CD1c-positive myeloid dendritic cell (primary cell): ENCODE measurements at regions not wholly inside any gene's neighbourhood (a gene's known extent, or its start where the extent isn't known, plus 50 kb on each side); places are given as distances from the start of the nearest gene placed in this dataset.
"Not testable (repeated sequence)": the region's sequence is repeated elsewhere in the genome, so short reads cannot be mapped to it uniquely, and the experiment has no call there.

Source experiments
- DNase-seq: peaks from one replicate; pipeline ENCODE4 v3.0.0-alpha.2; 2016; ENCODE audit errors: extremely low spot score

DNA sequence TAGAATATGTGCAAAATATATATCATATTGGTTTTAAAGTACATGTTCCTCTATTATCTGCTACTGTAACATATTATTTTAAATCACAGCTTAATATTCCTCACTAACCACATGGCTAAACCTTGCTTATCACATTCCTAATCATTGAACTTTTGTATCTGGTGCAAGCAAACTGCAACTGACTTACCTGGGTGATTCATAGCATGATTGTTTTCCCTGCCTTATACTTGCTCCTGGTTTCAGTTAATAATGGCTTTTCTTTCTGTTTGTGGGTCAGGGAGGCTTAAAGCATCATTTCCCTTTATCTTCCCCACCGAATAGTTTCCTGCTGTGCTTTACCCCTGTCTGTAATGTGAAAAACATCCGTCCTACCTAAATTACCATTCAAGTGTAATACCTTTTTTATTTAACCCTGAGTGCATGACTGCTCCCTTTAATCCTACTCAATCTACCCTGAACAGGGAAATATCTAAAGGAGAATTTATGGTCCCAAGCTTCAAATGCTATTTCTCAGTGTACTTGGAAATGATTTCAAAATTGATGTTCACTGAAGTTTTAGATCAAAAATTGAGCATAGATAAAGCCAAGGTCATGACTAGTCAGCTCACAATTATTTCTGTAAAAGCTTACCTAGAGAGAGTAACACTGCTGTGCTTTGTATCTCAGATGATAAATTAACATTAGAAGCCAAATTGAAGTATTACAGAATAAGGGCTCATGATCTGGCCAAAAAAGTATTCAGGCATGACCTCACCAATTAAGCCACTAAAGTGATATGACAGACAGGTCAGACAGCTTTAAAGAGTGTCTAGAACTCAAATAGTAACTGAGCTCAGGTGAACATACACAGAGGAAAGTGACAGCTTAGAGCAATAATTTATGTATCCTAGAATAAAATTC, 507.1 kb downstream of the BRINP3 start:
- DNase-seq: no peak

DNA sequence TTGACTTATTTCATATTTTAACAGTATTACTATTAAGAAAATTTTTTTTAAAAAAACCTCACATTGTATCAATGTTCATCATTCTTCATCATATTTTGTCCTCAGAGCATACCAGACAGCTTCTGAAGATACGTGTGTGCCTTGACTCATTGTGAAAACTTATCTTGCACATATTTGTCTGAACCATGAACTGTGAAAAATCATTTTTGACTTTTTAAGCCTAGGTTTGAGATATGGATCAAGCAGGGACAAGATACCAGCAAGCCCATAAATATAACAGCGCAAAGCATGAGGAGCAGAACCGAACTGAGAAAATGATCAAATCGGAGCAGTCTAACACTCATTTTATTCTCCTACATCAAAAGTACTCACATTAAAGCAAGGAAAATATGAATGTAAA, 506.0 kb downstream of the BRINP3 start:
- no peak for DNase-seq

DNA sequence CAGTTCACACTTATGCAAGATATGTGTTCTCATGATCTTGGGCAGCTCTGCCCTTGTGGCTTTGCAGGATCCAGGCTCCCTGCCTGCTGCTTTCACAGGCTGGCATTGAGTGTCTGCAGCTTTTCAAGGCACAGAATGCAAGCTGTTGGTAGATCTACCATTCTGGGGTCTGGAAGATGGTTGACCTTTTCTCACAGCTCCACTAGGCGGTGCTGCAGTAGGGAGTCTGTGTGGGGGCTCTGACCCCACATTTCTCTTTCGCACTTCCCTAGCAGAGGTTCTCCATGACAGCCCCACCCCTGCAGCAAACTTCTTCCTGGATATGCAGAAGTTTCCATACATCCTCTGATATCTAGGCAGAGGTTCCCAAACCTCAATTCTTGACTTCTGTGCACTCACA, 500.5 kb downstream of the BRINP3 start:
- DNase-seq: no peak

DNA sequence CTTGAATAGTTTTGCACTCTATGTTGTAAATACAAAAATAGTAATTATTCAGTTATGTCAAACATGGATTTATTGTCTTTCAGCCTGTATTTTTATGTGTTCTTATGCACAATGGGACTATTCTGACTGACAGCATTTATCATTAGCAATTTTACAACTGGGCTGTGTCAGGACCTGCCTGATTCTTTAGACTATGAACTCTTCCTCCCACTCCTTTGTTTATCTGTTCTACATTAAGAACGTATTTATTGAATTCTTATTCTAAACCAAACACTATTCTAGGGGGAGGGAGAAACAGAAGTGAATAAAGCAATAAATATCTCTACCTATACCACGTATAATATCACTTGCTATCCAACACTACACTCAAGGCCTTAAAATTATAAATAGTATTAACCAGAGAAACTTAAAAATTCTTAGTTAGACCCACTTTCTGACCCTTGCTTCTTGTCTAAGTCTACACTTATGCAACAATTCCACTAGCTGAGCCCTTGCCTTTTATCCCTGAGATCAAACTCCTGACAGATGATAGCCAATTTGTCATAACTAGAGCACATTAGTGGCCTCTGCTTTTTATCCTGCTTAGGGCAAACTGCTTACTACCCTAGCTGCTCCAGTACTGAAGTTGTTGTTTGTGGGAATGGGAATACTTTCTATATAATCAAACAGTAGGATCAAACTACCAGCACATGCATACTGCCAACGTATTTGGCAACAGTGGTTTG, 494.3 kb downstream of the BRINP3 start:
- DNase-seq: no peak

DNA sequence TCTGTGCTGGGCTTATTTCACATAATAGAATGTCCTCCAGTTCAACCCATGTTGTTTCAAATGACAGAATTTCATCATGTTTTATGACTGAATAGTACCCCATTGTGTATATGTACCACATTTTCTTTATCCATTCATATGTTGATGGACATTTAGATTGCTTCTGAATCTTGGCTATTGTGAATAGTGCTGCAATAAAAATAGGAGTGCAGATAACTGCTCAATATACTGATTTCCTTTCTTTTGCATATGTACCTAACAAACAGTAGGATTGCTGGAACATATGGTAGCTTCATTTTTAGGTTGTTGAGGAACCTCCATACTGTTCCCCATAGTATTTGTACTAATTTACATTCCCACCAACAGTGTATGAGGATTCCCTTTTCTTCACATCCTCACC, 491.1 kb downstream of the BRINP3 start:
- no peak for DNase-seq

DNA sequence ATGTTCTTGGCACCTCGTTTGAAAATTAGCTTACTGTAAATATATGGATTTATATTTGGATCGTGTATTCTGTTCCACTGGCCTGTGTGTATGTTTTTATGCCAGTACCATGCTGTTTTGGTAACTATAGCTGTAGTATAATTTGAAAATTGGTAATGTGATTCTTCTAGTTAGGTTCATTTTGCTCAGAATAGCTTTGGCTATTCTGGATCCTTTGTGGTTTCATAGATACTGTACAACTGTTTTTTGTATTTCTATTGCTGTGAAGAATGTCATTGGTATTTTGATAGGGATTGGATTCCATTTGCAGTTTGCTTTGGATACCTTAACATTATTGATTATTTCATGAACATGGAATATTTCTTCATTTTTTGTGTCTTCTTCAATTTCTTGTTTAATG, 490.2 kb downstream of the BRINP3 start:
- no peak for DNase-seq

DNA sequence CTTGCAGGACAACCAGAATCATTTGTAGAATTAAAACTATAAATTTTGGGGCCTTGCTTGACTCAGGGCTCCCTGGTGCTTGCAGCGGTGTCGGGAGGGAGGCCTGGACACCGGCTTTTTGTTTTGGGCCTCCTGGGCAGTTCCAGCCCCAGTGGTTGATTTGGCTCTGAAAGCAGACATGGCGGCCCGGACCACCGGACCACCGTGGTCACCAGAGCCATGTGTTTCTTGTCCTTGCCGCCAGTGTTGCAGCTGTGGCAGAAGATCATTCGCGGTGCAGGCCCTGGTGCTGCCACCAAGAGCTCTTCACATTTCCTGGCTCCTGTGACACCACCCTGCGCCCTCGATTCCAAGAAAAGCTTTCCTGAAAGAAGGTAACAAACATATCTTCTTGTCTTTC, 484.8 kb downstream of the BRINP3 start:
- no peak for DNase-seq

DNA sequence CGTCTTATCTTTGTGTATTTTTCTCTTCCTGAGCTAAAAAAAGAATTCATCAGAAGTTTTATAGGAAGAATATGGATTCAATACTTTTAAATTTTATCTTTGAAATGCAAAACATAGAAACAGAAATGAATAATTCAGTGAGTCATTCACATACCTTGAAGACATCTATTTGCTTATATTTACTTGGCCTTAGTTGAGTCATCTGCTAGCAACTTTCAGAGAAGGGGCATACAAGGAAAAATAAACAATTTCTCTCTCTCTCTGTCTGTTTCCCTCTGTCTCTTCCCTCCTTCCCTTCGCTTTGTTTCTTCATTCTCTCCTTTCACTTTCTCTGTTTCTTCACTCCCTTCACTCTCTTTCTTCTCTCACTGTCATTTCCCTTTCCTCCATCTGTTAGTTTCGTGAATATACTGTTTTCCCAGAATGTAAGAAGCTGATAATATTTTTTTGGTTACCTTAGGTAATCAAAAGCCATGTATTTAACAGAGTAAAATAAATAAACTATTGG, 477.2 kb downstream of the BRINP3 start:
- DNase-seq: no peak

DNA sequence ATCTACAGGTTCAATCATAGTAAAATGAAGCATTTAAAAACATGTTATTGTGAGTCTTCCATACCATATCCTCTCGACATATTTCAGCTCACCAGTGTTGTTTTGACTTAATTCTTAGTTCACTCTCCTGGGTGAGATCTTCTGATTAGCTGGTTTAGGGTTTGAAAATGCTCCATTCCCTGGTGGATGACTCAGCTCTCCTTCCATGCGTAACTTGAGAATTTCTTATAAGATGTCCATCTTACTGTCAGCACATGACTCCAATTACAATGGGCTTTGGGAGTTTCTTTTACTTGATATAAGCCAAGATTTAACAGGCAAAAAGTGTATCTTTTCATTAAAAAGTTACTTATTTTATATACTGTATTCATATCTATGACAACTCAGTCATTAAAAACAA, 476.5 kb downstream of the BRINP3 start:
- no peak for DNase-seq

DNA sequence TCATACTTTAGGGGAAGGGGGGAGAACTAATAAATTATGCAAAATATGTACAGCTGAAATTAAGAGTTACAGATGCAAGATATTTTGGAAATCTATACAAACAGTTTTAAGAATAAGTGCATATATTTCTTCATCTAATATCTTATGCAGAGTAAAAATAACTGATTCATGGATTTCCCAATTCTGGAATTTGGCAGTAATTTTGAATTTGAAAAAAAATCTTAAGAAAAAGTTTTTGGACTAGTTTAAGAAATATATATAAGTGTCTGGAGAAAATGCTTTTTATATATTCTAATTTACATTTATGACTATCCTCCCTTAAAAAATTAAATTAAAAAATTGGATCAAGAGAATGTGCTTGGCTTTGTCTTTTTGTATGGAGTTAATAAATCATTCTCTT, 474.3 kb downstream of the BRINP3 start:
- DNase-seq: no peak

DNA sequence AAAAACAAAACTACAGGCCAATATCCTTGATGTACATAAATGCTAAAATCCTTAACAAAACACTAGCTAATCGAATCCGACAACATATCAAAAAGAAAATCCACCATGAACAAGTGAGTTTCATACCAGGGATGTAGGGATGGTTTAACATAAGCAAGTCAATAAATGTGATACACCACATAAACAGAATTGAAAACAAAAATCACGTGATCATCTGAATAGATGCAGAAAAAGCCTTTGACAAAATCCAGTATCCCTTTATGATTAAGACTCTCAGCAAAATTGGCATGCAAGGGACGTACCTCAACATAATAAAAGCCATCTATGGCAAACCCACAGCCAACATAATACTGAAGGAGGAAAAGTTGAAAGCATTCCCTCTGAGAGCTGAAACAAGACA, 466.1 kb downstream of the BRINP3 start:
- no peak for DNase-seq

DNA sequence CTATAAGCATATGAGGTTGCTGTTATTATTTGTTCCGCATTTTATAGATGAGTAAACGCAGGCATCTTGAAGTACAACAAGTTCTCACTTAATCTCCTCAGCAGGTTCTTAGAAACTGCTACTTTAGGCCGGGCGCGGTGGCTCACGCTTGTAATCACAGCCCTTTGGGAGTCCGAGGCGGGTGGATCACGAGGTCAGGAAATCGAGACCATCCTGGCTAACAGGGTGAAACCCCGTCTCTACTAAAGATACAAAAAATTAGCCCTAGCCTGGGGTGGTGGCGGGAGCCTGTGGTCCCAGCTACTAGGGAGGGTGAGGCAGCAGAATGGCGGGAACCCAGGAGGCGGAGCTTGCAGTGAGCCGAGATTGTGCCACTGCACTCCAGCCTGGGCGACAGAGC, 458.5 kb downstream of the BRINP3 start:
- DNase-seq: not testable (repeated sequence)

DNA sequence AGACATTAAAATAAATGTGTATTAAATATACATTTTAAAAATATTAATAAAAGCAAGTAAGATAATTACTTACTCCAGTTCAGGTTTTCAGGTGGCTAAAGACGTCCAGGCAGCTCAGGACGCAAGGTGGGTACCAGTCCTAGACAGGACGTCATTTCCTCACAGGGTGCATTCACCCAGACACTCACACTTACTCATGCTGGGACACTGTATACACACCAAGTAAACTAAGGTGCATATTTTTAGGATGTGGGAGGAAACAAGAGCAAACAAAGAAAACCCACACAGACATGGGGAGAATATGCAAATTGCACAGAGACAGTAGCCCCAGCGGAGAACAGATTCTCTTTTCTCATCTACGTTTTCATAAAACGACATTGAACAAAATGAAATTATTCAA, 457.9 kb downstream of the BRINP3 start:
- DNase-seq: no peak

DNA sequence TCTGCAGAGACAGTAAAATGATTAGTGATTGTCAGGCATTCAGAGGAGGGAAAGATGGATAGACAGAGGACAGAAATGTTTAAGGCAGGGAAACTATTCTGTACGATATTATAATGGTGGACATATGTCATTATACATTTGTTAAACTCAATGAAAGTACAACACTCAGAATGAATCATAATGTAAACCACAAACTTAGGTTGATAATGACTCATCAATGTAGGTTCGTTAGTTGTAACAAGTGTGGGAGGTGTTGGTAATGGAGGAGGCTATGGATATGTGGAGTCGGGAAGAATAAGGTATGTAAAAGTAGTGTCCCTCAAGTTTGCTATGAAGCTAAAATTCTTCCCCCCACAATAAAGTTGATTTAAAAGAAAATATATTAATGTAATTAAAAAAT, 455.0 kb downstream of the BRINP3 start:
- DNase-seq: no peak

DNA sequence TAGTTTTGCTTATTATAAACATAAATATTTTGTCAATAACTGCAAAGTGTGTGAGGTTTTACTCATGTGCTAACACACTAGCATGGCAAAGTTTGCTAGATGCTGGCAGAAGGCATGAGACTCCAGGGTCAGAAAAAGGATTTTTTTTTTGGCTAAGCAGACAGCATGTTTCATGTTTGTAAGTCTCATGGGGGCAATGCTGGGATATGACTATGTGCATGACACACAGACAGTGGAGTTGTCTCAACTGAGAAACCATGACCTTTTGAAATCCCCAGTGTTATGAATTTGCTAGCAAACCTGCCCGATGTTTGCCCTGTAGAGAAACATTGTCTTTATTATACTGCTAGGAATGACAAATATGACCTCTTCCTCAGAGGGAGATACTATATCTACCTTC, 448.2 kb downstream of the BRINP3 start:
- DNase-seq: no peak

DNA sequence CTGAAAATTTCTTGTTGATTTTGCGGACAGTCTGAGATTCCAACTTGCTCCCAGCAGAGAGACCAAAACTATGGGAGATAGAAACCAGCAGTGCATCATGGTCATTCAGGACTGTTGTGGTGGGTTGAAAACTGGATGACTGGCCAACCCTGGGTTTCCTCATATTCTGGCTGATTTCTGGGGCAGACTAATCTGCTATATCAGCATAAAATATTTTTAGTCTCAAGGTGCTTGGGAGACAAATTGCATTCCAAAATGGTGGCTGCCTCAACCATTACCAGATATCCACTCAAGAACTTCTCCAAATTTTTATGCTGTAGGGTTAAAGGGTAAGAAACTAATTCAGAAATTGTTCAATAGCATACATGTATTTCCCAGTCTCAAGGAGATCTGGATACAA, 434.0 kb downstream of the BRINP3 start:
- DNase-seq: no peak

DNA sequence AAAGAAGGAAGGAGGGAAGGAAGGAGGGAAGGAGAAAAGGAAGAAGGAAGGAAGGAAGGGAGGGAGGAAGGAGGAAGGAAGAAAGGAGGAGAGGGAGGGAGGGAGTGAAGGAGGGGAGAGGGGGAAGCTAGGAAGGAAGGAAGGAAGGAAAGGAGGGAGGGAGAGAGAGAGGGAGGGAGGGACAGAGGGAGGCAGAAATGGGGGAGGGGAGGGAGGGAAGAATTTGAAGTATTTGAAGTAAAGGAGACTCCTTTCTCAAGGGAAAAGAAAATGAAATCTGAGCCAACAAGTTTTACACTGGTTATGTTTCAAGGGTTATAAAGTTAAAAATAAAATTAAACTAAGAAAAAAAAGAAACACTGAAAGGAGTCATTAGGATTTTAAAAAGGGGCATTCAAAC, 431.4 kb downstream of the BRINP3 start:
- no peak for DNase-seq
